ENCODE measurements at regions not wholly inside any gene's neighbourhood (a gene's known extent, or its start where the extent isn't known, plus 50 kb on each side); places are given as distances from the start of the nearest gene placed in this dataset.
"Not testable (repeated sequence)": the region's sequence is repeated elsewhere in the genome, so short reads cannot be mapped to it uniquely, and the experiment has no call there.

GRCh38 chr12:67891596-67891995 is 97.7 kb upstream of the IFNG-AS1 start:
- in situ Hi-C loops (cut with MboI; ENCODE audit: low sequenced_read_pairs, unreplicated experiment), result no loop called here
- TF ChIP-seq CTCF (IDR thresholded peaks at IDR 0.05; ENCODE audit: borderline replicate concordance, control extremely low read depth, extremely low read depth, insufficient read depth, missing control alignments), result no peak
- no peak for DNase-seq (ENCODE audit: low spot score)

GRCh38 chr12:67892259-67893021 is 96.8 kb upstream of the IFNG-AS1 start:
- no peak for TF ChIP-seq CTCF (IDR thresholded peaks at IDR 0.05; ENCODE audit: borderline replicate concordance, control extremely low read depth, extremely low read depth, insufficient read depth, missing control alignments)
- no peak for DNase-seq (ENCODE audit: low spot score)
- in situ Hi-C loops (cut with MboI; ENCODE audit: low sequenced_read_pairs, unreplicated experiment), result no loop called here

- no peak for DNase-seq (ENCODE audit: low spot score)
- no peak for TF ChIP-seq CTCF (IDR thresholded peaks at IDR 0.05; ENCODE audit: borderline replicate concordance, control extremely low read depth, extremely low read depth, insufficient read depth, missing control alignments)
Measured at GRCh38 chr12:67893022-67893580, 96.1 kb upstream of the IFNG-AS1 start.

GRCh38 chr12:67900418-67900817 is 88.8 kb upstream of the IFNG-AS1 start:
- DNase-seq (ENCODE audit: low spot score); in situ Hi-C loops (cut with MboI; ENCODE audit: low sequenced_read_pairs, unreplicated experiment): not testable (repeated sequence)

More at GRCh38 chr12:67893022-67893580, 96.1 kb upstream of the IFNG-AS1 start:
- in situ Hi-C loops (cut with MboI; ENCODE audit: low sequenced_read_pairs, unreplicated experiment), result no loop called here

GRCh38 chr12:67909091-67909531 is 80.1 kb upstream of the IFNG-AS1 start:
- no peak for TF ChIP-seq CTCF (IDR thresholded peaks at IDR 0.05; ENCODE audit: borderline replicate concordance, control extremely low read depth, extremely low read depth, insufficient read depth, missing control alignments)
- no peak for DNase-seq (ENCODE audit: low spot score)
- in situ Hi-C loops (cut with MboI; ENCODE audit: low sequenced_read_pairs, unreplicated experiment), result no loop called here

- TF ChIP-seq CTCF (IDR thresholded peaks at IDR 0.05; ENCODE audit: borderline replicate concordance, control extremely low read depth, extremely low read depth, insufficient read depth, missing control alignments), result no peak
- in situ Hi-C loops (cut with MboI; ENCODE audit: low sequenced_read_pairs, unreplicated experiment), result no loop called here
- DNase-seq (ENCODE audit: low spot score), result no peak
Measured at GRCh38 chr12:67909681-67910080, 79.6 kb upstream of the IFNG-AS1 start.

Data from GM13976 (cell line).